ENCODE measurements at regions not wholly inside any gene's neighbourhood (a gene's known extent, or its start where the extent isn't known, plus 50 kb on each side); places are given as distances from the start of the nearest gene placed in this dataset.

DNA sequence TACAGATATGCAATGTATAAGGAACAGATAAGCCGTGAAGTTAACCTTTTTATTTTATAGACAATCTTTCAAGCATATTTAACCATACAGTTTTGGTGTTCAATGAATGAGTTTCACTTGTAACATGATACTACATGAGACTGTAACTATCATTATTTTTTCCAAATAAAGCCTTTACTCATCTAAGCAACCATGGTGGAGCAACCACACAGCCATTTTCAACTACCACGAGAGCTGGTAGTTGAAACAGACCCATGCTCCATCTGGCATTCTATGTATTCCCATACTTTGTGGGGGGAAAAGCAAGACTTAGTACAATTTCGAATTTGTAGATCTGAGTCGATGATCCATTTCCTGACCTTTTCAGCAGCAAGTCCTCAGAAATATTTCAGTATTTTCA, 159.3 kb upstream of the RND3 start:
- no peak for TF ChIP-seq POLR2AphosphoS5 (IDR thresholded peaks at IDR 0.05; ENCODE audit: low read depth)
- no peak for TF ChIP-seq REST (IDR thresholded peaks at IDR 0.05; ENCODE audit: insufficient replicate concordance, low read depth)
- no peak for TF ChIP-seq CTCF (IDR thresholded peaks at IDR 0.05; ENCODE audit: insufficient read depth, low read length)
- TF ChIP-seq GABPA (IDR thresholded peaks at IDR 0.05; ENCODE audit: low read depth) = no peak
